NCI-H2081 treated with DMSO at 0.1 percent for 48 hours (cell line): ENCODE measurements at regions not wholly inside any gene's neighbourhood (a gene's known extent, or its start where the extent isn't known, plus 50 kb on each side); places are given as distances from the start of the nearest gene placed in this dataset.
A peak's percentile ranks its signal among the peaks of the same experiment; 100 is the strongest.

ENCODE experiments used
- DNase-seq: peaks from one replicate; lab custom pipeline; 2025; lab: John Stamatoyannopoulos, UW

DNA sequence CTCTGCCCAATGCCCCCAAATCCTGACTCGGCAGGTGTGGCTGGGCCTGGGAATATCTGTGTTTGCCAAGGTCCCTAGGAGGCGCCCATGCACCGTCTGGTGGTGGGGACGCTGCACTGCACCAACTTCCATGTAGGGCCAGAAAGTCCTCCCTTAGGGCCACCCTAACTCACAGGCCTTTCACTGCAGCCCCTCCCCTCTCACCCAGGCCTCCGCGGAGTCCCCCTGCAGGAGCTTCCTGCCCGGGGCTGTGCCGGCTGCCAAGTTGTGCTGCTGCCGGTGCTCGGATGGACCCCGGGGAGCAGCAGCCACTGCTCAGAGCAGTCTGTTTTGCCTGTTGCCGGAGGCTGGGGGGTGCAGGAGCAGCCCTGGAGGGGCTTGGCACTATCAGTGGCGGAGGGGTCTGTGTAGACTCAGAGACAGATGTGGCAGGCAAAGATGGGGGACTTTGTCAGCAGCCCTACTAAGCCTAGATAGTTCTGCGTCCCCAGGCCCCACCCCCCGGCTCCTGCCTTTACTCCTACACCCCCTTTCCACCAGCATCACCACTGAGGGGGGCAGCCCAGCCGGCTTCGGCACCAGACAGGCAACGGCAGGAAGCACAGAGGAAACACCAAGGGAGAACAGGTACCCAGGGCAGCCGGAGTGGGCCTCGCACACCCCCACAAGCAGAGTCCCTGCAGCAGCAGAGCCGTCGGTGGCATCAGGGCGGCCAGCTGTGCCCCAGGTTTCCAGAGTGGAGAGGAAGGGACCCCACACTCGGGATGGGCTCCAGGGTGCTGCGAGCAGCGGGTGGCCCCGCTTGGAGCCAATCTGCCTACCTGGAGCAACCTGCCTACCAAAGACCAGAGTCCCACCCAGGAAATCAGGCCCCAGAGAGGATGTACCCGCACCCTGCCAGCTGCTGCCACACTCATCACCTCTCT lies 124.3 kb downstream of the TRIM29 start:
- DNase-seq: no peak

DNA sequence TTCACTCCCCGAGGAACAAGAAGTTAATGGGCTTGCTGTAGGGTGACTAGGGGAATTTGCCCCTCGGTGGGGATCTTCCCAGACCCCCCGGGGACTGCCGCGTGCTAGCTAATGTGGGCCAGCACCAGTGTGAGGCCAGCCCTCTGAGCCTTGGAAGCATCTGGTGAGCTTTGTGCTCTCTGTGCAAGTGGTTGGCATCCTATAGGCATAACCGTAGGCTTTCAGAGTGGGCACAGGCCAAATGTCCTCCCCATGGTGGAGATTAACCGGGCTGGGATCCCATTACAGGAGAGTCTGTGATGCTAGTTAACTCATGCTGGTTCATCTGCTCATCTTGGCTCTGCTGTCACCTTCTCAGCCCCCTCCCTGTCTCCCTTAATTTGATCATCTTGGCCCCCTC lies 125.7 kb downstream of the TRIM29 start:
- DNase-seq: no peak

DNA sequence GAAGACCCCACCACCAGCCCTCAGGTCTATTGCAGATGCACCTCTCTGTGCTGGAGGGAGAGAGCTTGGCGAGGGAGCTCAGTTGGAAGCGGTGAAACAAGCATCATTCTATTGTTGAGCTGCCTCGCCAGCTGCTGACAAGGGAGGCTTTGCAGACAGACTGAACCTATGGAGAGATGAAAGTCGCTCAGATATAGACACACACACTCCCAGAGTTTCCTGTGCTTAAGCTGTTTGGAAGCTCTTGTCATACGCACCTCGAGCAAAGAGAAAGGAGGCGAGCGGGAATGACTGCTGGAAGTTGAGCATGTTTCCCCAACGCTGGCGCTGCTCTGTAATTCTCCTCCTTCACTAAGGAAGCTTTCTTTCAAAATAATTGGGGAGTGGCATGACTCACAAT lies 126.1 kb downstream of the TRIM29 start:
- no peak for DNase-seq

DNA sequence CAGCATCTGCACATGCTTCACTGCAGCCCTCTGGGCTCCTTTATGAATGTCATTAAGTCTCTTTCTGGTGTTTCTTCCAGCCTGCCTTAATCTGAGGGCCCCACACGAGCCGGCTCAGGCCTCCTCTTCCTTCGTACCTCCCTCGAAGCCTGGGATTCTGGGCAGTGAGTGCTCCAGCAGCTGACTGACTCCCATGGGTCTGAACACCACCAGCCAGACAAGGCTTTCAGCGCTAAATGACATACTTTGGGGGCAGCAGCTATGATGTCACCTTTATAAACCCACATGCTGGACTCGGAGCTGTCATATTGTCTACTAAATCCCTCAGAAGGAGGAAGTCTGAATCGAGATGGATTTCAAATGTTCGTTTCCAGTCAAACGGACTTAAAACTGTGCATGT lies 127.1 kb downstream of the TRIM29 start:
- DNase-seq: no peak

DNA sequence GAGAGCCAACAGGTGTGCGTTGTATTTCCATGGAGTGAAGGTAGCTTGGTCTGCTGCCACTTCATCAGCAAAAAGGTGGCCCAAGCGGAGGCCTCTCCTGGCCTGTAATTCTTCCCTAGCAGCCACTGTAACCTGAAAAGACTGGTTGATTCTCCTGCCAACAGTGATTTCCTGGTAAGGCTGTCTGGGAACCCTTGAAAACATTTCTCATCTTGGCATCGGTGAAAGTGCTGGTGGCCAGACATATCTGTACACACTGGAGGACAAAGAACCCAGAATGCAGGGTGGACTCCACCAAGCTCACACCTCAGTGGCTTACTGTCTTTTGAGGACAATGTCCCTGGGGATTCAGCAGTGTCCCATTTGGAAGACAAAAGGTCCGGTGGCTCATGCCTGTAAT lies 128.0 kb downstream of the TRIM29 start:
- no peak for DNase-seq

DNA sequence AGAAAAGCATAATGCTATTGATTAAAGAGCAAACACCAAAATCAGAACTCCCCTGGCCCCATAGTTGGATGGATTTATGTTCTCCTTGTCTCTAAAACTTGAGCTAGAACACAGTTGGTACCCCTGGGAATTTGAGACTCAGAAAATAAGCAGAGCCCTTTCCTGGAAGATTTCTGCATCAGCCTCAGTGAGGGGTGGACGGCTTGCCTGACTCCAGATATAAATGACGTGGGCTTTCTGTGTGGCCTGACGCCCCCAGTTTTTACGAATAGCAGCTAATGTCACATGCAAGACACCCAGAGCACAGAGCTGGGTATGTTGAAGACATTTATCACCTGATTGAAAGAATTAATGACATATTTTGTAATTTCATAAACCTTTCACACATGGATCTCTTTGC lies 130.8 kb downstream of the TRIM29 start:
- DNase-seq: no peak

DNA sequence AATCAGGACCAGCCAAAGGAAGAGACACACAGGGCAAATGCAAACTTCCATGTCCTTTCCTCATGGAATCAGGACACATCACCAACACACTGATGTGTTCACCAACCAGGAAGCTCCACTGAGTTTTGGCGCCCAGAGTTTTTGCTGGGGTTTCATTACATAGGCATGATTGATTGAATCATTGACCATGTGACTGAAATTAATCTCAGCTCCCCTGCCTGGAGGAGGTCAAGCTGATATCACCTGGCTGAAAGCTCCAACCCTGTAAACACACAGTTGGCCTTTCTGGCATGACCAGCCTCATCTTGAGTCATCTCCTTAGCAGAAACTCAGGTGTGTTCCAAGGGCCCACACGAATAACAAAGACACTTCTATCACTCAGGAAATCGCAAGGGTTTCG lies 133.2 kb downstream of the TRIM29 start:
- DNase-seq: no peak

DNA sequence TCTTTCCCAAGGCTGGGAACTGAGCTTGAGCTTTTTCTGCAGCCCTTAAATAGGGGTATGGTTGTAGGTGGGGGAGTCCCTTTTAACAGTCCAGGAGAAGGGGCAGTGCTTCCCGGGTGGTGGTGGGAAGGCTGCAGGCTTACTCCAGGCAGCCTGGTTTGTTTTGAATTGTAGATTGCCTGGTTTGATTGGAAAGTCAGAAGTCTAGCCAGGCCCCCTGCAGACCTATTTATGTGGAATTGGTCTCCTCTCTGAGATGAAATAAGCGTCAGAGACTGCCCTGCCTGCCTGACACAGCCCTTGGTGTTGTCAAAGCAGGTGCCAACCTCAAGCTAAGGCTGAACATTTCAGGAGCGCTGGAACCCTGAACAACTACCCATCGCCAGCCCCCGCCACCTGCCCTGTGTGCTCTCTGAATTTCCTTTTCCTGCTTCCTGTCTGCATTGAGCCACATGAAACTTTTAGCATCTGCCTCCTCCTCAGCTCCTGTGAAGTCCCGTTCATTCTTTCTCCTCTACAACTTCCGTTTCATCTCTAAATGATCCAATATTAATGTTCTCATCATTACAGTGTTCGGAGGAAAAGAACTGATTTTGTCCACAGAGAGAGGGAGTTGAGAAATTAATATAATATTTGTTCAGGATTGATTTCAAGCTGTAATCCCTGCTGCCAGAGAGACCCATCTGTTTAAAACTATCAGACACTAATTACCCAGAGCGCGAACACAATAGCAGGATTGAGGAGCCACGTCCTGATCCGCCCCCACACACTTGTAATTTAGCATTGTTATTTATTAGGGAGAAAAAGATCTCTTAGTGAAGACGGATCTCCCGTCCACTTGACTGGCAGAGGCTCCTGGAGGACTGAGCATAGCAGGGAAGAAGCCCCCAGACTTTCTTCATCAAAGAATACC lies 136.5 kb downstream of the TRIM29 start:
- peak; percentile 15 for DNase-seq

DNA sequence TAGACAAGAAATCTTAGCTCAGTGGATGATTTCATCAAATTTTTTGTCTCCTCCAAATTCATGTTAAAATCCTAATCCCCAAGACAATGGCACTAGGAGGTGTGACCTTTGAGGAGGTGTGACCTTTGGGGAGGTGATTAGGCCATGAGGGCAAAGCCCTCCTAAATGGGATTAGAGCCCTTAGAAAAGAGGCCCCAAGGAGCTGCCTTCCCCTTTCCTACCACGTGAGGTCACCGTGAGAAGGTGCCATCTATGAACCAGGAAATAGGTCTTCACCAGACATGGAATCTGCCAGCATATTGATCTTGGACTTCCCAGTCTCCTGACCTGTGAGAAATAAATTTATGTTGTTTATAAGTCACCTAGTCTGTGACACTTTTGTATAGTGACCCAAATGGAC lies 138.7 kb downstream of the TRIM29 start:
- DNase-seq: no peak

DNA sequence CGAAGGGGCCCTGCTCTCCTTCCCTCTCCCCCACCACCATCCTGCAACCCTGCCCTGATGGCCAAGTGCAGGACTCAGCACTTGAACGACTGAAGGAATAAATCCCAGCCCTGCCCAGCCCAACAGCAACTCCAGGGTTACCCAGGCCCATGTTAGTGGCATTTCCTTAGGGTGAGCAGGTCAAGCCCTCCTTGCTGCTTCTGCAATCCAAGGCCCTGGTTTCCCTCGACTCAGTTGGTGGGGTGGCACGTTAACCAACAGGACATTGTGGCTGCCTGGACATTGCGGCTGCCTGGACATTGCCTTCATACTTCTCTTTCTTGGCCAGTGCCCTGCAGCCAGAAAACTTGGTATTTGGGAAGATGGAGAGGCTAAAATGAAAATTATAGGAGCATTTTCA lies 141.4 kb downstream of the TRIM29 start:
- no peak for DNase-seq

DNA sequence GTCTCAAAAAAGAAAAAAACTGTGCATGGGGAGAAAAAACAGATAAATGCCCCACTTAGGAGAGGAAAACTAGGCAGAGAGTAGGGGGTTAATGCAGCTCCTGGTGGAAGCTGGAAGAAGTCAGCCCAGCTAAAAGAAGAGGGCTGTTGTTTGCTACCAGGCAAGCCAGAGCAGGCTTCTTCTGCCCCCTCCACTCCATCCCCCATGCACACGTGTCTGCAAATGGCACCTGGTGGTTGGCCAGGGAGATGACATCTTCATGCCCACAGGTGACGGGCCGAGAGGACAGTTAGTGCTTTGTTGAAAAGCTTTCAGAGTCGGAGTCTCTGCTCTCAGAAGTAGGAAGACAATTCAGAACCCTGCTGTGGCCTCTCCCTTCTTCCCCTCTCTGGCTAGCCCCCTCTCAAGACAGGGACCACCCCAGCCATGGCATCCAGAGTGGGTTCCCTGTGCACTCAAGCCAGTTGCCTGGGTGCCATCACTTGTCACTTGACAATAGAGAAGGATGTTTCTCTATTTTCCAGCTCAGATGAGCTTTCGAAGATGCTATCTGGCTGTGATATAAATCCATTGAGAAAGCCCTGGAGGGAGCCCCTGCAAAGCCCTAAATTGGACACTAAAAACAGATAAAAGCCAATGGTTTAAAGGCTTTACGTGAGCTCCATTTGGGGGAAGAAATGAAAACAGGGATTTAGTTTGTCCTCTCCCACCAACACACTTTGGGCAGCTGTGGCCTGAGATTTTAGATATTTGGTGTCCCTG lies 142.0 kb downstream of the TRIM29 start:
- DNase-seq: no peak

DNA sequence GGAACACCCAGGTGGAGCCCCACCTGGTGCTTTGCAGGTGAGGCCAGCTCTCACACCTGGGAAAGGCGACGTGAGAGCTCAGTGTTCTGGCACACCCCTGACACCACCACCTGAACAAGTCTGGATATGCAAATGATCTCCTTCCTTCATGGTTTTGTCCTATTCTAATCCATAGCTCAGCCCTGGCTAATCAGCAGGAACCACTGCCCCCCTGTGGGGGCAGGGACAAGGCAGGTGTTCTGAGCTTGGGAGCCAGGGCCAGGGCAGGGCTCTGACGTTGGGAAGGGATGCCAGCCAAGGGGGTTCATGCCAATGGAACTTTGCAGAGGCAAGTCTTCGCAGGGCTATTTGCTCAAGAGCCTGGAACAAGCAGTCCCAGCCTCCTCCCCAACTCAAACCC lies 144.2 kb downstream of the TRIM29 start:
- no peak for DNase-seq

DNA sequence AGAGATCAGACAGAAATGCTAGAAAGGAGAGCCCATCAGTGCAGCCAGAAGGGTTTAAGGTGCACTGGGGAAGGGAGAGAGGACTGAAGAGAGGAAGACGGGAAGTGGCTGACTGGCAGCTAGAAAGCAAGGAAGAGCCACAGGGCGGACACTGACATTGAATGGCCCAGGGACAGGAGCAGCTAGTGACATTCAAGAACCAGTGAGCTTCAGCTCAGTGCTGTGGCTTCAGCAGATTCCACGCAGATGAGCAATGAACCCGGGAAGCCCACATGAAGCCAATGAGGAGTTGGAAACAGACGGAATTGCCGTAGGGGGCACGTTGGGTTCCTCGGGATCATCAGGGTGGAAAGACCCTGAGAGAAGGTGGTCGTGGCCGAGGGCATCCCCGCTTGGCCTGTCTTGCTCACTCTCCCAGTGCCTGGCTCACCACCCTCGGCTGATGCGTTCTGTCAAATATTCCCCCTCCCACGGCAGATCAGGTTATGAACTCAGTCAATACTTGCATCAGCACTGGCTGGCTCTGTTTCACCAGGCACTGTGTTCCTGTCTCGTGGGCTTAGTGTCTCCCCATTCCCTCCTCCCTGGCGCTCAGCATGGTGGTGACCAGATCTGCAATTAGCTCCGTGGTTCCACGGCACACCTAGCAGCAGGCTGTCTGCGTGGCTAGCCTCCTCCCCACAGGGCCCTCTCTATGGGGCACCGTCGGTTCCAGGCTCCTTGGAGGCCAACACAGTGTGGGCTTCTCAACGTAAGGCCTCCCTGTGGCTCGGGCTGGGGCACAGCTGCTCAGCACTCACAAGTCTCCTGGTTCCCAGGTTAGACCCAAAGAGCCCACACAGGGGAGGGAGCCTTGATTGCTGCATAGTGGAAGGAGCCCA lies 145.5 kb downstream of the TRIM29 start:
- DNase-seq: no peak

DNA sequence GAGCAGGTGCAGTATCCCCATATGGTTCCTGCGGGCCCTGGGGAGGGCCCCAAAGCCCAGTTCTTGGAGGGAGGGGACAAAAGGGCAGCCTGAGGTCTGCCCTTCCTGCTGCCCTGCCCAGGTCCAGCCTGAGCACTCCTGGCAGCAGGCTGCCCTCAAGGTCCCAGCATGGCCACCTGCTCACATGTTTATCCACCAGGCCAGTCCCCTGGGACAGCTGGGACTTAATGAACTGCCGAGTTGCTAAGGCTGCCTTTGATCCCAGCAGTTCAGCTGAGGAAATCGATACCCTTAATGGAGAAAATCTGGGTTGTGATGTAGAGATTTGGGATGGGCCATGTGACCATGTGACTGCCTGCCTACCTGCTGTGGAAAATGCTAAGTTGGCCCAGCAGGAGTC lies 146.2 kb downstream of the TRIM29 start:
- no peak for DNase-seq

DNA sequence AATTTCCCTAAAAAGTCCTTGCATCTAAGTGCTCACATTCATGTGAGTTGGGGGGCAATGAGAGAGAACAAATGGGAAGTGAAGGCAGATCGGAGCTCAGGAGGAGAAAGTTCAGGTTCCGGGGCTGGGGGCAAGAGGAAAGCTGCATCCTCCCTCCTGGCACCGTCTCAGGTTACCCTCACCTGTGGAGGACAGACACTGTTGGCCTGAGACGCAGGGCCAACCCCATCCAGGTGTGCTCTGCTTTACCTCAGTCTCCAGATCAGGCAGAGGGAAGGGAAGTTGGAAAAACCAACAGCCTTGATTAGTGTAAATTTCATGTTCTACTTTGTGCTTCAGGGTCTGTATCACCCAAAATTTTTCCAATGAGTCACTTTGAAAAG lies 146.9 kb downstream of the TRIM29 start:
- DNase-seq: no peak

DNA sequence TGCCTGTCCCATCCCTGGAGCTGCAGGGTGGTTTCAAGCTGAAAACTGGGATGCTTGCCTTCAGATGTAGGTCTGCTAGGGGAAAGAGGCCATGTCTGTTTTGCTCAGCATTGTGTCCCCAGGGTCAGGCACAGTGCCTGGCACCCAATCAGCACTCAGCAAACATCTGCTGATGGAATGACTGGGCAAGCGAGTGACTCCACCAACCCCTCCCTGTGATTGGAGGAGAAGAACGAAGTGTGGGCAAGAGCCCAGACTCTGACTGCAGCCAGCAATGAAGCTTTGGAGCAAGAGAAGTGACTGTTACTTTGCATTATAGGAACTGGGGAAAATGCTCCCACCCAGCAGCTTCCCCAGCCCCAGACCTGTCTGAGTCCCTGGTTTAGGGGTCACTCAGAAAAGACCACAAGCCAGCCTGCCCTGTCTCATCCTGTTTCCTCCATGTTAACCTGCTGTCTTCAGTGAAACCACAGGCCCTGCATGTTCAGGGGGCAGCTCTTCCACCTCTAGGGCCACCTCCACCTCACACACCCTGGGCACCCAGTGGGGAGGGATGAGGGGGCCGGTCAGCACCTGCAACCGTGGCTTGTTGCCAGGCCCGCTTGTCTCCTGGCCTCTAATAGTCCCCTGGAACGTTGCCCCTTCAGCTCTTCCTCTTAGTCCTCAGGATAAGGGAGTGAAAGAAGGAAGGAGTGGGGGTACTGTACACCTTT lies 147.4 kb downstream of the TRIM29 start:
- no peak for DNase-seq

DNA sequence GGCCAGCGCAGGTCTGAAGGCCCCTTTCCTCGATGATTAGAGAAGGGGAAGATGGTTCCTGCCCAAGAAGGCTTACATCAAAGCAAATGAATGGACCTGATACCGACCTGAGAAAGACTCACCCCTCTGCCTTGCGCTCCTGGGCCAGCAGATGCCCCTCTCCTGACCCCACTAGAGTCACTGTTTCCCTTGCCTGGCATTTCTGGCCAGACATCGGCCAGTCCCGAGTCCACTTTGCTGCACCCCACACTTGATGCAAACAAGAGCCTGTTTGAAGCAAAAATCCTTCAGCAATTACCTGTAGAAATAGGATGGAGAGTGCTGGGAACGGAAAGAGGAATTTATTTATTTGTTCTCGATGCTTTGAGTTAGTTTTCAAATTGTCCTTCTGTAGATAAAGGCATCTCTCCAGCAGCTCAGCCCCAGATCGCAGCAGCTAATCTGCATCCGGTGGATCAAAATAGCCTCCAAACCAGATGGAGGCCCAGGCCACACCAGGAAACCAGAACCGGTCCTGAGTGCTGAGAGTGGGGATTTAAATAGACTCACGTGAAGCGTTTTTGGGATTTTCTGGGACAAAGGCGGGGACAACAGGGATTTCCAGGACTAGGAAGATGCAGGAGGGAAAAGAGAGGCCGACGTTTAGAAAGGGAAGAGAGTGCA lies 148.6 kb downstream of the TRIM29 start:
- DNase-seq: no peak

DNA sequence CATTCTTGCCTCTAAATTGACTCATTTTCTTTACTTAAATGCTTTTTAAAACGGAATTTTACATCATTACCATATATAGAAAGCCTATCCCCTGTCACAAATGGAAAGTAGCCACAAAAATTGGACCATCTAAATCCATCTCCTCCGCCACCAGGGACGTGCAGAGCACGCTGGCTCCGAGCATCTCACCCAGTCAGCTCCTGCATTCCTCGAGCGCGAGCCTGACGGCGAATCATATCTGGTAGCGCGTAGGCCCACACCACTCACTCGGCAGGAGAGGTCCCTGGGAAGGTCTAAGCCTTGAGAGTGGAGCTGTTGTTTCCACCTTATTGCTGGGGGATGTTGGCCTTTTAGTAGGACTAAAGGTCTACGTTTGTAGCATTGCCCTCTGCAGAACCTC lies 152.4 kb downstream of the TRIM29 start:
- DNase-seq: no peak

DNA sequence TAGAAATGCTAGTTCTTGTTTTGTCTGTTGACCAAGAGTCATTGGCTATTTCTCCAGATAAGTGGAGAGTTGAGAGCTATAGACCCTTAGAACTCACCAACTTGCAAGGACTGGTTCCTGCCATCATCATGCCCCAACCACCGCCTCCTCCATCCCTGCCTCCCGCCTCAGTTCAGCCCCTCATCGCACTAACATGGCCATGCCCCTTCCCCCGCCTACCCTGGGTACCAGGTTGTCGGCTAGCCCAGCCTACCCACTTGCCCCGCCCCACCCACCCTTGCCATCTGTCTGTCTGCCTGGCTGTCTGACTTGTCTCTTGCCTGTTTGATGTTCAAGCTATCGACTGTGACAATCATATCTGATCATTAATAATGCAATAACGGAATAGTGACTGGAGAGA lies 154.1 kb downstream of the TRIM29 start:
- no peak for DNase-seq

DNA sequence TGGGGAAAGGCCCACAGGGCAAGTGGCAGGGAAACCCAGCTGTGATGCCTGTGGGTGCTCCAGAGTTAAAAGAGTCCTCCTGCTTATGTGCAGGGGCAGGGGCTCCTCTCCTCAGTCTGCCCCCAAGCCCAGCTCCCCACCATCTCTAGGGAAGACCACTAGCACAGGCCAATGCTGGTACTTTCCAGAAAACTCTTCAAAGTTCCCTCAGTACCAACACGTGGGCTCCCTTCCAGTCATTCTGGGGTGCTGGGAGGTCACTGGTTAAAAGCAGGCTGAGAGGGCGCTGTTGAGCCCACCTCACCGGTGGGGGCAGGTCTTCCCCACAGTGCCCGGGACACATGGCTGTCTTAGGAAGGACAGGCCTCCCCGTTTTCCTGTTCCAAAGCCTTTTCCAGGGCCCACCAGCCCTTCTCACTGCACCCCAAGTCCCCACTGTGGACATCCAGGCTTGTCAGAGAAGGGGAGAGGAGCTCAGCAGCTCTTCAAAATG lies 154.6 kb downstream of the TRIM29 start:
- no peak for DNase-seq
